Psoas muscle (tissue), 7 donors: ENCODE measurements at regions not wholly inside any gene's neighbourhood (a gene's known extent, or its start where the extent isn't known, plus 50 kb on each side); places are given as distances from the start of the nearest gene placed in this dataset.

Experiments
- ATAC-seq, 4 donors: fragments of 200-7000 bp; cut with Tn5 transposase; one replicate each; pipeline ENCODE4 v1.9.1; 2020; ENCODE audit warnings: moderate library complexity in 3 of 4, mild to moderate bottlenecking in 2 of 4
- DNase-seq, 2 donors: peaks; one replicate each; pipeline ENCODE4 v3.0.0-alpha.2; 2020
- H3K27ac ChIP-seq: fragments of 200-600 bp; one replicate; pipeline ENCODE4 v1.8.0; 2022
- H3K27me3 ChIP-seq, 3 donors: fragments of 200-600 bp in 1 of 3; one replicate each; pipeline versions ENCODE4 v1.6.1 to v1.8.0; 2013 to 2022; ENCODE audit warnings: low read length in 2 of 3, mild to moderate bottlenecking in 2 of 3, moderate library complexity in 1 of 3; ENCODE audit not compliant: insufficient read depth in 3 of 3
- H3K36me3 ChIP-seq, 2 donors: fragments of 200-600 bp in 1 of 2; one replicate each; pipeline versions ENCODE4 v1.6.1 to v1.8.0; 2013 to 2022; ENCODE audit warnings: low read depth in 1 of 2, mild to moderate bottlenecking in 1 of 2, moderate library complexity in 1 of 2; ENCODE audit not compliant: insufficient read depth in 1 of 2
- H3K4me1 ChIP-seq: fragments of 200-600 bp; one replicate; pipeline ENCODE4 v1.8.0; 2022
- H3K4me3 ChIP-seq: fragments of 200-600 bp; one replicate; pipeline ENCODE4 v1.8.0; 2022; ENCODE audit warnings: mild to moderate bottlenecking
- H3K9me3 ChIP-seq: fragments of 200-600 bp; one replicate; pipeline ENCODE4 v1.8.0; 2022
- WGBS, 3 donors: extraction: QIAGEN DNeasy Blood & Tissue Kit; methylation state at CpG; one replicate each; pipeline versions ENCODE4 v1.1.6 to v1.1.7; 2013; 5-methylcytosine and 5-hydroxymethylcytosine counted together
- intact Hi-C, 2 donors: fragments of 100-400 bp; cut with DNase I; formaldehyde crosslinking; loops; one replicate each; pipeline versions ENCODE4 v1.11.0 to v1.14.2; 2022
- TF ChIP-seq, protein P1 (sequence below): fragments of 200-600 bp; IDR thresholded peaks from one replicate; pipeline ENCODE4 v1.8.0; 2022; ENCODE audit warnings: antibody characterized with exemption
- donor health status: healthy with polysubstance abuse.
- donor health status: DM: no; HTN: no; CAD: no; lungs with moderate emphysema.
- donor health status: Bipolar disorder and iron deficiency.
- donor health status: healthy.
- donor health status: DM: yes; HTN: yes; CAD: no.
- donor health status: DM: no; HTN: no; CAD: no.
- donor health status: DM: yes; HTN: yes; CAD: no.

- ATAC-seq, result no peak
- TF ChIP-seq, protein P1, sequence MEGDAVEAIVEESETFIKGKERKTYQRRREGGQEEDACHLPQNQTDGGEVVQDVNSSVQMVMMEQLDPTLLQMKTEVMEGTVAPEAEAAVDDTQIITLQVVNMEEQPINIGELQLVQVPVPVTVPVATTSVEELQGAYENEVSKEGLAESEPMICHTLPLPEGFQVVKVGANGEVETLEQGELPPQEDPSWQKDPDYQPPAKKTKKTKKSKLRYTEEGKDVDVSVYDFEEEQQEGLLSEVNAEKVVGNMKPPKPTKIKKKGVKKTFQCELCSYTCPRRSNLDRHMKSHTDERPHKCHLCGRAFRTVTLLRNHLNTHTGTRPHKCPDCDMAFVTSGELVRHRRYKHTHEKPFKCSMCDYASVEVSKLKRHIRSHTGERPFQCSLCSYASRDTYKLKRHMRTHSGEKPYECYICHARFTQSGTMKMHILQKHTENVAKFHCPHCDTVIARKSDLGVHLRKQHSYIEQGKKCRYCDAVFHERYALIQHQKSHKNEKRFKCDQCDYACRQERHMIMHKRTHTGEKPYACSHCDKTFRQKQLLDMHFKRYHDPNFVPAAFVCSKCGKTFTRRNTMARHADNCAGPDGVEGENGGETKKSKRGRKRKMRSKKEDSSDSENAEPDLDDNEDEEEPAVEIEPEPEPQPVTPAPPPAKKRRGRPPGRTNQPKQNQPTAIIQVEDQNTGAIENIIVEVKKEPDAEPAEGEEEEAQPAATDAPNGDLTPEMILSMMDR, result no peak
- Histone ChIP-seq H3K27ac (no peak overlapping the region), H3K27me3 (no peaks in the 10 kb centered on the region), H3K36me3 (no peaks in the 10 kb centered on the region), H3K4me1 (no peaks in the 10 kb centered on the region), H3K4me3 (no peak overlapping the region), H3K9me3 (no peaks in the 10 kb centered on the region)
- DNase-seq, result no peak
- intact Hi-C loops, result no loop called here
- WGBS, 3 donors, result 39 to 85% (median 80%) methylated on average over 1 of the region's 1 CpG
These were observed 129.8 kb upstream of the TRIM2 start for GRCh38 chr4:153074486-153074885.

DNA sequence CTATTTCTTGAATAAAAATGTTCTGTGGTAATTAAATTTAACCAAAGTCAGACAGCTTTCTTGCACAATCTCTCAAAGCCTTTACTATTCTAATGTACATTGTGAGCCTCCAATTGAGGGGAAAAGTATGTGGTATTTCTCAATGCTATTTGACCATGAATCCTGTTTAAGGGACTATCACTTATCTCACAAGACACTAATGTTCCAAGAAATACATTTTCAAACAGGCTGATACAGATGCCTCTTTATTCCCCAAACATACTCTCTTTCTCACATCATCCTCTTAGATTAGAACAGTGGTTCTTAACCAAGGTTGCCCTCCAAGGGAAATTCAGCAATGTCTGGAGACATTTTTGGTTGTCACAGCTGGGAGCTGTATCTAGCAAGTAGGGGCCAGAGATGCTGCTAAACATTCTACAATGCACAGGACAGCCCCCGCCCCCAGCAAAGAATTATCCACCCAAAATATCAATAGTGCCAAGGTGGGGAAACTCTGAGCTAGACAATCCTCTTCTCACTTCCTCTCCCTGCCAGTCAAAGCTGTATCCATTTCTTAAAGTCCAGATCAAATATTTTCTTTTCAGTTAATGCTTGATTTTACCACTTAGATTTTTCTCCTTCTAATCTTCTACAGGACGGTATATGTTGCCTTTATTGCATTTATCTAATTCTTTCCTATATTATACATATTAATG is 129.2 kb upstream of the TRIM2 start:
- H3K36me3 ChIP-seq, result no peaks in the 10 kb centered on the region
- DNase-seq, result no peak
- no peak overlapping the region for H3K4me3 ChIP-seq
- TF ChIP-seq, protein P1, result no peak
- H3K9me3 ChIP-seq, result no peaks in the 10 kb centered on the region
- no peaks in the 10 kb centered on the region for H3K4me1 ChIP-seq
- no peak overlapping the region for H3K27ac ChIP-seq
- intact Hi-C loops, result no loop called here
- no peaks in the 10 kb centered on the region for H3K27me3 ChIP-seq
- 79 to 94% (median 84%) methylated on average over 2 of the region's 2 CpGs for WGBS, 3 donors
- no peak for ATAC-seq

DNA sequence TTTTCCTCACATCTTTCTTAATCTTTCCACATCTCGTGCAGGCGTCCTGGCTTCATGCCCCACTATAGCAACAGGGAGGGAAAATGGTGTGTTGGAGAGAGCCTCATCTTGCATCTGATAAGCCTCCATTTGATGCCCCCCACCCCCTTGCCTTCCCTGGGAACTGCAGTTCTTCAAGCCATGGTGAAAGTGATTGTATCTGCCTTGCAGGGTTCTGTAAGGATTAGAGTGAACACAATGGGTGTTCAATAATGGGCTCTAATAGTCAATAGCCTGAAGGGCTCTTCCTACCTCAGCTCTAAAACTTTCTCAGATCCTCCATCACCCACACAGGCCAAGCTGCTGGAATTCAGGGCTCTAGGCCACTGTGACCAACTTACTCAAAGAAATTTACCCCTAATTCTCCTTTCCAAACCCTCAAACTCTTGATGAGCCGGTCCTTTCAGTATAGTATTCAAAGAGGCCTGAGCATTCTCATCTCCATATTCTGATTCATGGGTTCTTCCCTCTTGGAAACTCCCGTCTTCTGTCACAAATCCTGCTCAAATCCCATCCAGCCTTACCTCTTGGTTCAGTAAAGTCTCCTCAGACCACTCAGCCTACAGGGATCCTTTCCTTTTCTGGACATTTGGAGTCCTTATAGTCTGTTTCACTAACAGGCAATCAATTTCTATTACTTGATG is 128.3 kb upstream of the TRIM2 start:
- Histone ChIP-seq H3K36me3 (no peaks in the 10 kb centered on the region), H3K27ac (no peak overlapping the region), H3K4me1 (no peaks in the 10 kb centered on the region), H3K27me3 (no peaks in the 10 kb centered on the region), H3K4me3 (no peak overlapping the region), H3K9me3 (no peaks in the 10 kb centered on the region)
- 82 to 87% (median 86%) methylated on average over 4 of the region's 4 CpGs for WGBS, 3 donors
- no peak for ATAC-seq
- intact Hi-C loops, result no loop called here
- TF ChIP-seq, protein P1, result no peak
- no peak for DNase-seq

GRCh38 chr4:153076861-153077260 is 127.4 kb upstream of the TRIM2 start:
- intact Hi-C loops, result no loop called here
- TF ChIP-seq, protein P1, result no peak
- Histone ChIP-seq H3K4me1 (no peaks in the 10 kb centered on the region), H3K27me3 (no peaks in the 10 kb centered on the region), H3K36me3 (no peaks in the 10 kb centered on the region), H3K4me3 (no peak overlapping the region), H3K27ac (no peak overlapping the region), H3K9me3 (no peaks in the 10 kb centered on the region)
- ATAC-seq (no peak), DNase-seq (no peak)
- 75 to 88% (median 76%) methylated on average over 3 of the region's 3 CpGs for WGBS, 3 donors
